ENCODE measurements at regions not wholly inside any gene's neighbourhood (a gene's known extent, or its start where the extent isn't known, plus 50 kb on each side); places are given as distances from the start of the nearest gene placed in this dataset.

- TF ChIP-seq CTCF (IDR thresholded peaks at IDR 0.05) (no peak), POLR2A (IDR thresholded peaks at IDR 0.05) (no peak)
Measured at GRCh38 chr3:73743551-73743950, 118.8 kb upstream of the PDZRN3 start.

All from Peyer's patch (tissue), 4 donors.